H1 (cell line): ENCODE measurements at regions not wholly inside any gene's neighbourhood (a gene's known extent, or its start where the extent isn't known, plus 50 kb on each side); places are given as distances from the start of the nearest gene placed in this dataset.

Experiments
- ASH2L ChIP-seq: fragments of 200-600, 300-600 bp; sonication (generic); IDR thresholded peaks from one replicate; pipeline ENCODE4 v1.7.1; 2017; ENCODE audit warnings: low read length
- BCL11A ChIP-seq, 2 experiments: IDR thresholded peaks; one replicate each; pipeline ENCODE4 v1.6.1; 2011; ENCODE audit warnings: low read depth in 2 of 2, low read length in 2 of 2, mild to moderate bottlenecking in 2 of 2
- CHD1 ChIP-seq: IDR thresholded peaks from 2 replicates; pipeline ENCODE4 v1.6.1; 2012; ENCODE audit warnings: low read depth, low read length, improper control_type of control experiment
- CHD2 ChIP-seq: IDR thresholded peaks from 2 replicates; pipeline ENCODE4 v1.6.1; 2012; ENCODE audit warnings: low read length, improper control_type of control experiment
- E2F6 ChIP-seq: IDR thresholded peaks from 2 replicates; pipeline ENCODE4 v1.6.1; 2012; ENCODE audit warnings: inconsistent platforms
- EZH2 ChIP-seq: fragments of 200-600 bp; sonication (generic); IDR thresholded peaks from 2 replicates; pipeline ENCODE4 v1.7.1; 2012; ENCODE audit warnings: low read depth, mild to moderate bottlenecking, moderate library complexity, low read length, inconsistent platforms; ENCODE audit not compliant: severe bottlenecking
- GTF2F1 ChIP-seq: IDR thresholded peaks from 2 replicates; pipeline ENCODE4 v1.6.1; 2012; ENCODE audit warnings: low read depth, low read length, improper control_type of control experiment, borderline replicate concordance
- HDAC2 ChIP-seq, 2 experiments: fragments of 300-600 bp in 1 of 2; sonication (generic) in 1 of 2; IDR thresholded peaks; 2 replicates each; pipeline ENCODE4 v1.6.1; 2011 to 2012; ENCODE audit warnings: low read depth in 2 of 2, low read length in 2 of 2, mild to moderate bottlenecking in 2 of 2, moderate library complexity in 2 of 2, borderline replicate concordance in 1 of 2, inconsistent platforms in 1 of 2
- KDM4A ChIP-seq: IDR thresholded peaks from one replicate; pipeline ENCODE4 v1.7.1; 2012; ENCODE audit warnings: low read depth, mild to moderate bottlenecking, moderate library complexity, low read length, inconsistent platforms; ENCODE audit not compliant: severe bottlenecking
- POLR2AphosphoS5 ChIP-seq: IDR thresholded peaks from 2 replicates; pipeline ENCODE4 v1.6.1; 2011; ENCODE audit warnings: low read depth, low read length
- POU5F1 ChIP-seq: IDR thresholded peaks from 2 replicates; pipeline ENCODE4 v1.6.1; 2011; ENCODE audit warnings: low read depth, mild to moderate bottlenecking, low read length, moderate library complexity
- RBBP5 ChIP-seq: IDR thresholded peaks from 2 replicates; pipeline ENCODE4 v1.7.1; 2012; ENCODE audit warnings: low read depth, mild to moderate bottlenecking, inconsistent platforms, low read length, moderate library complexity, borderline replicate concordance
- RNF2 ChIP-seq: fragments of 200-900, 300-1000 bp; sonication (generic); IDR thresholded peaks from 2 replicates; pipeline ENCODE4 v1.7.1; 2016; ENCODE audit warnings: borderline replicate concordance, low read depth, mild to moderate bottlenecking, antibody characterized with exemption, low read length; ENCODE audit not compliant: poor library complexity, severe bottlenecking; ENCODE audit errors: missing control alignments
- SP1 ChIP-seq: IDR thresholded peaks from 2 replicates; pipeline ENCODE4 v1.6.1; 2011; ENCODE audit warnings: low read depth, low read length
- SRF ChIP-seq: IDR thresholded peaks from 2 replicates; pipeline ENCODE4 v1.6.1; 2011; ENCODE audit warnings: mild to moderate bottlenecking, low read depth, low read length, moderate library complexity
- SUZ12 ChIP-seq: fragments of 200-600 bp; sonication (generic); IDR thresholded peaks from 2 replicates; pipeline ENCODE4 v1.6.1; 2012; ENCODE audit warnings: mild to moderate bottlenecking, inconsistent platforms, low read length, moderate library complexity, mixed read lengths
- TAF7 ChIP-seq: optimal IDR thresholded peaks from 2 replicates; pipeline ENCODE3; 2011; ENCODE audit warnings: low read depth, mild to moderate bottlenecking, inconsistent platforms, low read length, moderate library complexity, borderline replicate concordance
- ZNF274 ChIP-seq: IDR thresholded peaks from 2 replicates; pipeline ENCODE4 v1.7.0; 2012; ENCODE audit warnings: low read length, borderline replicate concordance; ENCODE audit errors: extremely low read depth

- TF ChIP-seq RNF2, result no peak
- no peak for TF ChIP-seq EZH2
- TF ChIP-seq KDM4A, result no peak
- TF ChIP-seq E2F6, result peak; percentile 46
- TF ChIP-seq SP1, result peak; percentile 92
- peak; percentile 86 for TF ChIP-seq POLR2AphosphoS5
- TF ChIP-seq ZNF274, result no peak
- TF ChIP-seq GTF2F1, result peak; percentile 47; the same call in 1 of the 2 replicates
- no peak for TF ChIP-seq CHD1
- peak; percentile 52; the same call in 1 of the 2 replicates for TF ChIP-seq SRF
- TF ChIP-seq CHD2, result peak; percentile 68; the same call in 1 of the 2 replicates
- no peak for TF ChIP-seq SUZ12
- TF ChIP-seq BCL11A (IDR thresholded peaks at IDR 0.05; ENCODE audit: low read depth in 2 of 2, low read length in 2 of 2), result no peak
- TF ChIP-seq HDAC2 (IDR thresholded peaks at IDR 0.05; ENCODE audit: borderline replicate concordance in 1 of 2, low read depth in 2 of 2, low read length in 2 of 2), result 0 out of 4 replicates have a peak, but pooled peaks of 1 of the 2 experiments have one; percentile 36
- TF ChIP-seq ASH2L, result peak; percentile 96
- TF ChIP-seq TAF7, result peak; percentile 94
- TF ChIP-seq POU5F1, result no peak
- TF ChIP-seq RBBP5, result peak; percentile 99
These were observed 65.5 kb upstream of the ABCA1 start (continued) for GRCh38 chr9:104993291-104993963.
